Upper lobe of right lung (tissue), 1 donor: ENCODE measurements at regions not wholly inside any gene's neighbourhood (a gene's known extent, or its start where the extent isn't known, plus 50 kb on each side); places are given as distances from the start of the nearest gene placed in this dataset.

ENCODE experiments used
- ATAC-seq: fragments of 200-7000 bp; cut with Tn5 transposase; one replicate; pipeline ENCODE4 v1.9.1; 2020; ENCODE audit warnings: mild to moderate bottlenecking, moderate library complexity
- DNase-seq: peaks from one replicate; pipeline ENCODE4 v3.0.0-alpha.2; 2020
- H3K27ac ChIP-seq: fragments of 200-600 bp; one replicate; pipeline ENCODE4 v1.8.0; 2022
- H3K27me3 ChIP-seq: fragments of 200-600 bp; one replicate; pipeline ENCODE4 v1.8.0; 2022; ENCODE audit warnings: mild to moderate bottlenecking
- H3K36me3 ChIP-seq: fragments of 200-600 bp; one replicate; pipeline ENCODE4 v1.8.0; 2022
- H3K4me1 ChIP-seq: fragments of 200-600 bp; one replicate; pipeline ENCODE4 v1.8.0; 2022
- H3K4me3 ChIP-seq: fragments of 200-600 bp; one replicate; pipeline ENCODE4 v1.8.0; 2022; ENCODE audit warnings: mild to moderate bottlenecking
- H3K9me3 ChIP-seq: fragments of 200-600 bp; one replicate; pipeline ENCODE4 v1.8.0; 2022
- CTCF ChIP-seq: fragments of 200-600 bp; IDR thresholded peaks from one replicate; pipeline ENCODE4 v1.8.0; 2022; ENCODE audit warnings: antibody characterized with exemption
- intact Hi-C: fragments of 100-400 bp; cut with DNase I; formaldehyde crosslinking; loops from one replicate; pipeline ENCODE4 v1.11.0; 2022
- donor health status: DM: no; HTN: yes; CAD: no; lungs with severe emphysema.

GRCh38 chr4:128549636-128550035 lies 259.9 kb upstream of the JADE1 start:
- Histone ChIP-seq H3K36me3 (no peaks in the 10 kb centered on the region), H3K4me3 (no peak overlapping the region), H3K27ac (no peak overlapping the region), H3K9me3 (no peaks in the 10 kb centered on the region), H3K27me3 (no peaks in the 10 kb centered on the region), H3K4me1 (peaks cover 11% of the 10 kb centered on the region)
- no peak for ATAC-seq
- no peak for DNase-seq
- intact Hi-C loops, result no loop called here
- TF ChIP-seq CTCF, result no peak

- ATAC-seq (no peak), DNase-seq (no peak)
- H3K4me3 ChIP-seq, result no peak overlapping the region
- H3K27ac ChIP-seq, result no peak overlapping the region
- intact Hi-C loops, result no loop called here
- H3K27me3 ChIP-seq, result no peaks in the 10 kb centered on the region
- TF ChIP-seq CTCF, result no peak
- H3K36me3 ChIP-seq, result no peaks in the 10 kb centered on the region
- peaks cover 4% of the 10 kb centered on the region for H3K4me1 ChIP-seq
- no peaks in the 10 kb centered on the region for H3K9me3 ChIP-seq
Observed at GRCh38 chr4:128548381-128548780, 260.8 kb upstream of the PGRMC2 start.

GRCh38 chr4:128544272-128544671 lies 256.7 kb upstream of the PGRMC2 start:
- no peak for TF ChIP-seq CTCF
- intact Hi-C loops, result no loop called here
- ATAC-seq (no peak), DNase-seq (no peak)
- Histone ChIP-seq H3K27ac (no peak overlapping the region), H3K4me3 (no peak overlapping the region), H3K36me3 (no peaks in the 10 kb centered on the region), H3K4me1 (no peaks in the 10 kb centered on the region), H3K27me3 (no peaks in the 10 kb centered on the region), H3K9me3 (no peaks in the 10 kb centered on the region)

GRCh38 chr4:128543696-128544095 lies 256.1 kb upstream of the PGRMC2 start:
- ATAC-seq, result no peak

GRCh38 chr4:128542047-128542446 lies 254.4 kb upstream of the PGRMC2 start:
- Histone ChIP-seq H3K4me1 (no peaks in the 10 kb centered on the region), H3K27me3 (no peaks in the 10 kb centered on the region), H3K36me3 (no peaks in the 10 kb centered on the region), H3K4me3 (no peak overlapping the region), H3K27ac (no peak overlapping the region), H3K9me3 (no peaks in the 10 kb centered on the region)
- ATAC-seq (no peak), DNase-seq (no peak)
- intact Hi-C loops, result no loop called here
- no peak for TF ChIP-seq CTCF

More at GRCh38 chr4:128543696-128544095, 256.1 kb upstream of the PGRMC2 start:
- Histone ChIP-seq H3K36me3 (no peaks in the 10 kb centered on the region), H3K4me3 (no peak overlapping the region), H3K4me1 (no peaks in the 10 kb centered on the region), H3K27me3 (no peaks in the 10 kb centered on the region), H3K27ac (no peak overlapping the region), H3K9me3 (no peaks in the 10 kb centered on the region)
- no peak for TF ChIP-seq CTCF
- DNase-seq, result no peak
- intact Hi-C loops, result no loop called here

- no peak for DNase-seq
- intact Hi-C loops, result no loop called here
- H3K27ac ChIP-seq, result no peak overlapping the region
- H3K4me1 ChIP-seq, result peaks cover 6% of the 10 kb centered on the region
- H3K9me3 ChIP-seq, result no peaks in the 10 kb centered on the region
- H3K4me3 ChIP-seq, result no peak overlapping the region
- no peak for ATAC-seq
- H3K27me3 ChIP-seq, result no peaks in the 10 kb centered on the region
- TF ChIP-seq CTCF, result no peak
- H3K36me3 ChIP-seq, result no peaks in the 10 kb centered on the region
Observed at GRCh38 chr4:128540122-128540521, 252.5 kb upstream of the PGRMC2 start.
